SK-N-SH (cell line): ENCODE measurements at regions not wholly inside any gene's neighbourhood (a gene's known extent, or its start where the extent isn't known, plus 50 kb on each side); places are given as distances from the start of the nearest gene placed in this dataset.

Experiments used
- CTCF ChIA-PET: fragments of 300-600, 350-600 bp; formaldehyde crosslinking; extraction: SDS; loops from one replicate; lab custom pipeline; 2021; lab: Yijun Ruan, JAX
- POLR2A ChIA-PET: fragments of 350-600 bp; sonication (Branson Sonifier 250); formaldehyde crosslinking; extraction: SDS; loops from one replicate; lab custom pipeline; 2020; ENCODE audit warnings: antibody characterized with exemption, inconsistent platforms; lab: Yijun Ruan, JAX
- DNase-seq: peaks from one replicate; pipeline ENCODE4 v3.0.0; 2012
- H2AFZ ChIP-seq: fragments of 200-600 bp; sonication (generic); 2 replicates; pipeline ENCODE4 v1.8.1; 2016; ENCODE audit warnings: antibody characterized with exemption, mild to moderate bottlenecking, low read depth
- H3F3A ChIP-seq: fragments of 200-600 bp; sonication (generic); replicated peaks from 2 replicates; pipeline ENCODE3; 2016; ENCODE audit warnings: antibody characterized with exemption, mild to moderate bottlenecking; ENCODE audit not compliant: insufficient read depth
- H3K27ac ChIP-seq, 2 experiments: fragments of 200-500 bp in 1 of 2; fragments of 200-600 bp in 1 of 2; sonication (Bioruptor generic) in 1 of 2; sonication (generic), shearing (Covaris generic) in 1 of 2; 2 replicates each; pipeline versions ENCODE4 v1.5.1 to v1.6.1; 2014 to 2016; ENCODE audit warnings: low read depth in 2 of 2, inconsistent platforms in 1 of 2, low read length in 1 of 2, mild to moderate bottlenecking in 1 of 2, mixed read lengths in 1 of 2
- H3K27me3 ChIP-seq: fragments of 200-600 bp; sonication (generic), shearing (Covaris generic); 2 replicates; pipeline ENCODE4 v1.6.1; 2016; ENCODE audit warnings: mixed run types; ENCODE audit not compliant: insufficient read depth
- H3K36me3 ChIP-seq, 2 experiments: fragments of 200-500 bp in 1 of 2; fragments of 200-600 bp in 1 of 2; sonication (Bioruptor generic) in 1 of 2; sonication (generic) in 1 of 2; replicated peaks in 1 of 2; 2 replicates each; pipeline versions ENCODE3 to v1.5.1; 2014 to 2016; ENCODE audit warnings: low read length in 1 of 2, mild to moderate bottlenecking in 1 of 2; ENCODE audit not compliant: insufficient read depth in 2 of 2, control insufficient read depth in 1 of 2
- H3K4me1 ChIP-seq, 2 experiments: fragments of 200-500 bp in 1 of 2; fragments of 200-600 bp in 1 of 2; sonication (Bioruptor generic) in 1 of 2; sonication (generic), shearing (Covaris generic) in 1 of 2; 2 replicates each; pipeline versions ENCODE4 v1.5.1 to v1.6.1; 2014 to 2016; ENCODE audit warnings: low read depth in 1 of 2, low read length in 1 of 2, mixed run types in 1 of 2; ENCODE audit not compliant: insufficient read depth in 2 of 2, control insufficient read depth in 1 of 2
- H3K4me2 ChIP-seq: fragments of 200-600 bp; sonication (generic), shearing (Covaris generic); 2 replicates; pipeline ENCODE4 v1.6.1; 2017; ENCODE audit warnings: mixed run types
- H3K4me3 ChIP-seq, 2 experiments: fragments of 200-500 bp in 1 of 2; fragments of 200-600 bp in 1 of 2; sonication (Bioruptor generic) in 1 of 2; sonication (generic), shearing (Covaris generic) in 1 of 2; 2 replicates each; pipeline versions ENCODE4 v1.5.1 to v1.8.1; 2014 to 2016; ENCODE audit warnings: low read depth in 2 of 2, inconsistent platforms in 1 of 2, low read length in 1 of 2, mild to moderate bottlenecking in 1 of 2, mixed read lengths in 1 of 2, moderate library complexity in 1 of 2
- H3K79me2 ChIP-seq: fragments of 200-600 bp; sonication (generic); 2 replicates; pipeline ENCODE4 v1.8.1; 2017; ENCODE audit warnings: mild to moderate bottlenecking; ENCODE audit not compliant: insufficient read depth
- H3K9ac ChIP-seq: fragments of 200-600 bp; sonication (generic); 2 replicates; pipeline ENCODE4 v1.6.1; 2017; ENCODE audit warnings: mixed run types
- H3K9me2 ChIP-seq: fragments of 200-600 bp; sonication (generic); 2 replicates; pipeline ENCODE4 v1.6.1; 2017; ENCODE audit warnings: mixed run types
- H3K9me3 ChIP-seq: fragments of 200-600 bp; sonication (generic); 2 replicates; pipeline ENCODE4 v1.6.1; 2017; ENCODE audit warnings: mixed run types, mild to moderate bottlenecking, moderate library complexity
- H4K20me1 ChIP-seq: fragments of 200-600 bp; sonication (generic); 2 replicates; pipeline ENCODE4 v1.6.1; 2017; ENCODE audit warnings: mild to moderate bottlenecking, mixed run types; ENCODE audit not compliant: insufficient read depth
- CHD2 ChIP-seq: fragments of 150-350 bp; IDR thresholded peaks from 2 replicates; pipeline ENCODE4 v1.6.1; 2018; ENCODE audit warnings: low read length; ENCODE audit not compliant: partially characterized antibody
- CTCF ChIP-seq: fragments of 200-600 bp; sonication (generic); IDR thresholded peaks from 2 replicates; pipeline ENCODE4 v1.6.1; 2017; ENCODE audit warnings: antibody characterized with exemption, mild to moderate bottlenecking, moderate library complexity
- ELF1 ChIP-seq: IDR thresholded peaks from 2 replicates; pipeline ENCODE4 v1.4.0; 2012
- EZH2phosphoT487 ChIP-seq: fragments of 200-600 bp; sonication (generic); IDR thresholded peaks from 2 replicates; pipeline ENCODE4 v1.6.1; 2017; ENCODE audit warnings: low read depth, mixed run types, mild to moderate bottlenecking, antibody characterized with exemption, moderate library complexity, borderline replicate concordance
- FOXM1 ChIP-seq: IDR thresholded peaks from 2 replicates; pipeline ENCODE4 v1.4.0; 2012; ENCODE audit warnings: low read depth, mild to moderate bottlenecking
- MEF2A ChIP-seq: IDR thresholded peaks from 2 replicates; pipeline ENCODE4 v1.4.0; 2012; ENCODE audit warnings: low read depth, borderline replicate concordance
- MXI1 ChIP-seq: IDR thresholded peaks from 2 replicates; pipeline ENCODE4 v1.6.1; 2012; ENCODE audit warnings: mild to moderate bottlenecking, low read depth, low read length, improper control_type of control experiment
- NFIC ChIP-seq: IDR thresholded peaks from 2 replicates; pipeline ENCODE4 v1.4.0; 2012; ENCODE audit warnings: borderline replicate concordance
- NRF1 ChIP-seq: IDR thresholded peaks from 2 replicates; pipeline ENCODE4 v1.6.1; 2012; ENCODE audit warnings: low read depth, mild to moderate bottlenecking, low read length
- PBX3 ChIP-seq: IDR thresholded peaks from 2 replicates; pipeline ENCODE4; 2012
- RFX5 ChIP-seq: IDR thresholded peaks from 2 replicates; pipeline ENCODE4 v1.6.1; 2012; ENCODE audit warnings: mild to moderate bottlenecking, improper control_type of control experiment, low read length
- RXRA ChIP-seq: IDR thresholded peaks from 2 replicates; pipeline ENCODE4 v1.4.0; 2012; ENCODE audit warnings: low read depth, mild to moderate bottlenecking, borderline replicate concordance
- TEAD4 ChIP-seq: IDR thresholded peaks from 2 replicates; pipeline ENCODE4 v1.4.0; 2012; ENCODE audit warnings: mild to moderate bottlenecking, borderline replicate concordance; ENCODE audit not compliant: insufficient read depth
- USF2 ChIP-seq: fragments of 150-350 bp; IDR thresholded peaks from 2 replicates; pipeline ENCODE4 v1.6.1; 2017; ENCODE audit warnings: antibody characterized with exemption, low read length, low read depth, borderline replicate concordance
- WGBS: methylation state at CpG from one replicate; pipeline ENCODE4 v1.1.6; 2017; ENCODE audit warnings: low lambda C conversion rate; 5-methylcytosine and 5-hydroxymethylcytosine counted together

DNA sequence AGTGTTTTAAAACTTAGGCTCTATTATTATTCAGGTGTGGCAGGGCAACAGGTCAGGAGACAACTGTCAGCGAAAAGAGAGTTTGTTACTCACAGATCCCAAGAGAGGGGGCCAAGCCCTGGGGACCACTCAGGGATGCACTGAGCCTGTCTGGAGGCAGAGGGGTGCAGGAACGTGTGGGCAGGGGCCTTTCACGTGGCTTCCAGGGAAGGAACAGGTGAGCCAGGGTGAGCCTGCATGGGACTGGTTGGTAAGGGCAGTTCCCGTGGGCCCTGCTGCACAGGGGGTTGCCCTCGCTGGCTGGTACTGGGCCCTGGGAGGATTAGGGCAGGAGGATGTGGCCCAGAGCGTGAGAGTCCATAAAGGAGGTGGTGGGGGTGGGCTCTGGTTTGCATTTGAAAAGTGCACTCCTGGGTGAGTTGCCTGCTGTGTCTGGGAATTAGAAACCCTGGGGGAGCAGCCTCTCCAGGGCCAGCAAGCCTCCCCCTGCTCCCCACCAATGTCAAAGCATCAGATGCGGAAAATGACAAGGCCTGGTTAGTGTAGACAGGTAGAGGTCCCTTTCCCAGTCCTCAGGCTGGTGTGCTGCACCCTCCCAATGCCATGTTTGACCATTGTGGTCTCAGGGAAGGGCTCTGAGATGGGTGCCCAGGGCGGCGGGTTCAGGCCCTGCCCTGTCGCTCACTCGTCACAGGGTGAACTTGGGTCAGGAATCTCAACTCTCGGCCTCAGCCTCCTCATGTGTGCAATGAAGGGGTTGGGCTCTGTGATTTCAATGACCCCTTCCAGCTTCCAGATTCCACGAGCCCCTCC lies 127.4 kb upstream of the RPS6KA2 start:
- TF ChIP-seq NRF1 (no peak), ELF1 (no peak), MEF2A (no peak), NFIC (no peak), MXI1 (no peak), FOXM1 (no peak), EZH2phosphoT487 (no peak), CTCF (no peak), RXRA (no peak), TEAD4 (no peak), CHD2 (no peak), RFX5 (no peak), USF2 (no peak), PBX3 (no peak)
- Histone ChIP-seq H3K9me2 (no peaks in the 10 kb centered on the region), H3K9ac (no peak overlapping the region), H2AFZ (no peak overlapping the region), H4K20me1 (no peaks in the 10 kb centered on the region), H3K4me3 (no peak overlapping the region), H3K4me1 (peaks cover 0 to 17% of the 10 kb centered on the region in 2 experiments; a peak in 1 of 4 replicates), H3K27me3 (no peaks in the 10 kb centered on the region; the same call in 1 of the 2 replicates), H3F3A (no peaks in the 10 kb centered on the region), H3K4me2 (no peak overlapping the region), H3K79me2 (no peaks in the 10 kb centered on the region), H3K27ac (no peak overlapping the region), H3K9me3 (no peaks in the 10 kb centered on the region), H3K36me3 (no peaks in the 10 kb centered on the region)
- DNase-seq: no peak
- CTCF ChIA-PET: interaction anchor here (0.8 kb wide), 1 partner anchor 9 kb away, joined by 3 read pairs; no protein-coding TSS in a partner anchor
- WGBS: 67% methylated on average over 12 of the region's 13 CpGs
- POLR2A ChIA-PET: no interaction called here
